ENCODE measurements at regions not wholly inside any gene's neighbourhood (a gene's known extent, or its start where the extent isn't known, plus 50 kb on each side); places are given as distances from the start of the nearest gene placed in this dataset.

- no peak for TF ChIP-seq CTCF (conservative IDR thresholded peaks at IDR 0.05; ENCODE audit: low read length)
- H3K4me3 ChIP-seq (ENCODE audit: low read length), result no peak overlapping the region
- no peak for DNase-seq (ENCODE audit: low read depth)
Observed at GRCh38 chr1:84060781-84061180, 61.8 kb upstream of the TTLL7 start.

- no peak overlapping the region for H3K4me3 ChIP-seq (ENCODE audit: low read length)
- TF ChIP-seq CTCF (conservative IDR thresholded peaks at IDR 0.05; ENCODE audit: low read length), result no peak
- no peak for DNase-seq (ENCODE audit: low read depth)
Observed at GRCh38 chr1:84048820-84049219, 49.9 kb upstream of the TTLL7 start.

Measured in AG10803 (cell line).